ENCODE measurements at regions not wholly inside any gene's neighbourhood (a gene's known extent, or its start where the extent isn't known, plus 50 kb on each side); places are given as distances from the start of the nearest gene placed in this dataset.

GRCh38 chr19:30673336-30673735 lies 301.2 kb downstream of the ZNF536 start:
- H3K9me3 ChIP-seq (ENCODE audit: control insufficient read depth, low read length) = no peaks in the 10 kb centered on the region
- 84 to 100% methylated on average over 1 to 7 of the region's 8 CpGs for WGBS, 2 experiments (ENCODE audit: insufficient coverage in 2 of 2)
- H3K4me3 ChIP-seq (ENCODE audit: extremely low read depth, insufficient read depth, low read length, poor library complexity, severe bottlenecking) = no peak overlapping the region
- no peak overlapping the region for H3K27ac ChIP-seq (ENCODE audit: low read depth, low read length, severe bottlenecking)
- H3K4me1 ChIP-seq (ENCODE audit: control insufficient read depth, insufficient read depth, low read length, poor library complexity, severe bottlenecking) = no peaks in the 10 kb centered on the region
- H3K36me3 ChIP-seq (ENCODE audit: control insufficient read depth, insufficient read depth, low read length) = no peaks in the 10 kb centered on the region

GRCh38 chr19:30672926-30673325 lies 300.7 kb downstream of the ZNF536 start:
- no peak overlapping the region for H3K27ac ChIP-seq (ENCODE audit: low read depth, low read length, severe bottlenecking)
- no peaks in the 10 kb centered on the region for H3K36me3 ChIP-seq (ENCODE audit: control insufficient read depth, insufficient read depth, low read length)
- no peaks in the 10 kb centered on the region for H3K4me1 ChIP-seq (ENCODE audit: control insufficient read depth, insufficient read depth, low read length, poor library complexity, severe bottlenecking)
- H3K9me3 ChIP-seq (ENCODE audit: control insufficient read depth, low read length) = no peaks in the 10 kb centered on the region
- H3K4me3 ChIP-seq (ENCODE audit: extremely low read depth, insufficient read depth, low read length, poor library complexity, severe bottlenecking) = no peak overlapping the region
- WGBS, 2 experiments (ENCODE audit: insufficient coverage in 2 of 2) = 81 to 96% methylated on average over 3 of the region's 5 CpGs

GRCh38 chr19:30671622-30672051 lies 299.5 kb downstream of the ZNF536 start:
- Histone ChIP-seq H3K27ac (ENCODE audit: low read depth, low read length, severe bottlenecking) (no peak overlapping the region), H3K4me3 (ENCODE audit: extremely low read depth, insufficient read depth, low read length, poor library complexity, severe bottlenecking) (no peak overlapping the region), H3K36me3 (ENCODE audit: control insufficient read depth, insufficient read depth, low read length) (no peaks in the 10 kb centered on the region), H3K9me3 (ENCODE audit: control insufficient read depth, low read length) (no peaks in the 10 kb centered on the region), H3K4me1 (ENCODE audit: control insufficient read depth, insufficient read depth, low read length, poor library complexity, severe bottlenecking) (no peaks in the 10 kb centered on the region)
- 87 to 96% methylated on average over 9 of the region's 9 CpGs for WGBS, 2 experiments (ENCODE audit: insufficient coverage in 2 of 2)

- WGBS, 2 experiments (ENCODE audit: insufficient coverage in 2 of 2) = 86 to 98% methylated on average over 3 of the region's 3 CpGs
- Histone ChIP-seq H3K4me3 (ENCODE audit: extremely low read depth, insufficient read depth, low read length, poor library complexity, severe bottlenecking) (no peak overlapping the region), H3K4me1 (ENCODE audit: control insufficient read depth, insufficient read depth, low read length, poor library complexity, severe bottlenecking) (no peaks in the 10 kb centered on the region), H3K9me3 (ENCODE audit: control insufficient read depth, low read length) (no peaks in the 10 kb centered on the region), H3K27ac (ENCODE audit: low read depth, low read length, severe bottlenecking) (no peak overlapping the region), H3K36me3 (ENCODE audit: control insufficient read depth, insufficient read depth, low read length) (no peaks in the 10 kb centered on the region)
These were observed 299.1 kb downstream of the ZNF536 start for GRCh38 chr19:30671367-30671619.

GRCh38 chr19:30670562-30671366 lies 298.6 kb downstream of the ZNF536 start:
- Histone ChIP-seq H3K27ac (ENCODE audit: low read depth, low read length, severe bottlenecking) (no peak overlapping the region), H3K9me3 (ENCODE audit: control insufficient read depth, low read length) (no peaks in the 10 kb centered on the region), H3K4me3 (ENCODE audit: extremely low read depth, insufficient read depth, low read length, poor library complexity, severe bottlenecking) (no peak overlapping the region), H3K36me3 (ENCODE audit: control insufficient read depth, insufficient read depth, low read length) (no peaks in the 10 kb centered on the region), H3K4me1 (ENCODE audit: control insufficient read depth, insufficient read depth, low read length, poor library complexity, severe bottlenecking) (no peaks in the 10 kb centered on the region)
- 94 to 95% methylated on average over 12 to 16 of the region's 17 CpGs for WGBS, 2 experiments (ENCODE audit: insufficient coverage in 2 of 2)

- no peaks in the 10 kb centered on the region for H3K36me3 ChIP-seq (ENCODE audit: control insufficient read depth, insufficient read depth, low read length)
- no peaks in the 10 kb centered on the region for H3K9me3 ChIP-seq (ENCODE audit: control insufficient read depth, low read length)
- no peak overlapping the region for H3K27ac ChIP-seq (ENCODE audit: low read depth, low read length, severe bottlenecking)
- H3K4me1 ChIP-seq (ENCODE audit: control insufficient read depth, insufficient read depth, low read length, poor library complexity, severe bottlenecking) = no peaks in the 10 kb centered on the region
- 84 to 93% methylated on average over 5 to 9 of the region's 14 CpGs for WGBS, 2 experiments (ENCODE audit: insufficient coverage in 2 of 2)
- H3K4me3 ChIP-seq (ENCODE audit: extremely low read depth, insufficient read depth, low read length, poor library complexity, severe bottlenecking) = no peak overlapping the region
These were observed 297.8 kb downstream of the ZNF536 start for GRCh38 chr19:30670011-30670329.

- no peak overlapping the region for H3K27ac ChIP-seq (ENCODE audit: low read depth, low read length, severe bottlenecking)
- H3K36me3 ChIP-seq (ENCODE audit: control insufficient read depth, insufficient read depth, low read length) = no peaks in the 10 kb centered on the region
- no peak overlapping the region for H3K4me3 ChIP-seq (ENCODE audit: extremely low read depth, insufficient read depth, low read length, poor library complexity, severe bottlenecking)
- no peaks in the 10 kb centered on the region for H3K9me3 ChIP-seq (ENCODE audit: control insufficient read depth, low read length)
- 37 to 38% methylated on average over 15 to 22 of the region's 25 CpGs for WGBS, 2 experiments (ENCODE audit: insufficient coverage in 2 of 2)
- H3K4me1 ChIP-seq (ENCODE audit: control insufficient read depth, insufficient read depth, low read length, poor library complexity, severe bottlenecking) = no peaks in the 10 kb centered on the region
These were observed 297.3 kb downstream of the ZNF536 start for GRCh38 chr19:30669329-30670010.

GRCh38 chr19:30668521-30669155 lies 296.5 kb downstream of the ZNF536 start:
- H3K36me3 ChIP-seq (ENCODE audit: control insufficient read depth, insufficient read depth, low read length) = no peaks in the 10 kb centered on the region
- 75 to 85% methylated on average over 12 to 16 of the region's 16 CpGs for WGBS, 2 experiments (ENCODE audit: insufficient coverage in 2 of 2)
- H3K4me3 ChIP-seq (ENCODE audit: extremely low read depth, insufficient read depth, low read length, poor library complexity, severe bottlenecking) = no peak overlapping the region
- no peaks in the 10 kb centered on the region for H3K4me1 ChIP-seq (ENCODE audit: control insufficient read depth, insufficient read depth, low read length, poor library complexity, severe bottlenecking)
- no peaks in the 10 kb centered on the region for H3K9me3 ChIP-seq (ENCODE audit: control insufficient read depth, low read length)
- no peak overlapping the region for H3K27ac ChIP-seq (ENCODE audit: low read depth, low read length, severe bottlenecking)

- WGBS, 2 experiments (ENCODE audit: insufficient coverage in 2 of 2) = 88 to 90% methylated on average over 2 to 3 of the region's 3 CpGs
These were observed 295.6 kb downstream of the ZNF536 start for GRCh38 chr19:30667746-30668145.

GRCh38 chr19:30667227-30667626 lies 295.0 kb downstream of the ZNF536 start:
- H3K36me3 ChIP-seq (ENCODE audit: control insufficient read depth, insufficient read depth, low read length) = no peaks in the 10 kb centered on the region
- H3K4me3 ChIP-seq (ENCODE audit: extremely low read depth, insufficient read depth, low read length, poor library complexity, severe bottlenecking) = no peak overlapping the region
- no peaks in the 10 kb centered on the region for H3K9me3 ChIP-seq (ENCODE audit: control insufficient read depth, low read length)
- H3K27ac ChIP-seq (ENCODE audit: low read depth, low read length, severe bottlenecking) = no peak overlapping the region
- peaks cover 3% of the 10 kb centered on the region for H3K4me1 ChIP-seq (ENCODE audit: control insufficient read depth, insufficient read depth, low read length, poor library complexity, severe bottlenecking)
- 91 to 95% methylated on average over 2 to 4 of the region's 7 CpGs for WGBS, 2 experiments (ENCODE audit: insufficient coverage in 2 of 2)

More at GRCh38 chr19:30667746-30668145, 295.6 kb downstream of the ZNF536 start:
- Histone ChIP-seq H3K36me3 (ENCODE audit: control insufficient read depth, insufficient read depth, low read length) (no peaks in the 10 kb centered on the region), H3K4me1 (ENCODE audit: control insufficient read depth, insufficient read depth, low read length, poor library complexity, severe bottlenecking) (no peaks in the 10 kb centered on the region), H3K9me3 (ENCODE audit: control insufficient read depth, low read length) (no peaks in the 10 kb centered on the region), H3K27ac (ENCODE audit: low read depth, low read length, severe bottlenecking) (no peak overlapping the region), H3K4me3 (ENCODE audit: extremely low read depth, insufficient read depth, low read length, poor library complexity, severe bottlenecking) (no peak overlapping the region)

- WGBS, 2 experiments (ENCODE audit: insufficient coverage in 2 of 2) = 0 to 5% methylated on average over 1 to 5 of the region's 11 CpGs
- Histone ChIP-seq H3K27ac (ENCODE audit: low read depth, low read length, severe bottlenecking) (no peak overlapping the region), H3K4me3 (ENCODE audit: extremely low read depth, insufficient read depth, low read length, poor library complexity, severe bottlenecking) (no peak overlapping the region), H3K4me1 (ENCODE audit: control insufficient read depth, insufficient read depth, low read length, poor library complexity, severe bottlenecking) (peaks cover 4% of the 10 kb centered on the region), H3K36me3 (ENCODE audit: control insufficient read depth, insufficient read depth, low read length) (no peaks in the 10 kb centered on the region), H3K9me3 (ENCODE audit: control insufficient read depth, low read length) (no peaks in the 10 kb centered on the region)
These were observed 294.2 kb downstream of the ZNF536 start for GRCh38 chr19:30666301-30666803.
